Stomach (tissue), 4 donors: ENCODE measurements at regions not wholly inside any gene's neighbourhood (a gene's known extent, or its start where the extent isn't known, plus 50 kb on each side); places are given as distances from the start of the nearest gene placed in this dataset.
A peak's percentile ranks its signal among the peaks of the same experiment; 100 is the strongest.

Experiments
- EP300 ChIP-seq: sonication (generic); formaldehyde crosslinking; IDR thresholded peaks from one replicate; pipeline ENCODE4 v1.6.1; 2017; ENCODE audit warnings: antibody characterized with exemption
- POLR2A ChIP-seq, 4 donors: fragments of 450-650 bp; IDR thresholded peaks; one replicate each; pipeline ENCODE4 v1.6.1; 2016; ENCODE audit warnings: antibody characterized with exemption in 4 of 4, control low read depth in 2 of 4, mild to moderate bottlenecking in 1 of 4, moderate library complexity in 1 of 4
- POLR2AphosphoS5 ChIP-seq, 3 donors: sonication (generic); formaldehyde crosslinking; IDR thresholded peaks; one replicate each; pipeline ENCODE4 v1.6.1; 2016; ENCODE audit warnings: antibody characterized with exemption in 3 of 3
- TF ChIP-seq, protein P1 (sequence below), 7 experiments: fragments of 450-650 bp in 4 of 7; fragments of 200-600 bp in 3 of 7; sonication (generic) in 3 of 7; IDR thresholded peaks; one replicate each; pipeline ENCODE4 v1.5.1; 2016 to 2019; ENCODE audit warnings: antibody characterized with exemption in 7 of 7, control low read depth in 2 of 7, mild to moderate bottlenecking in 1 of 7

DNA sequence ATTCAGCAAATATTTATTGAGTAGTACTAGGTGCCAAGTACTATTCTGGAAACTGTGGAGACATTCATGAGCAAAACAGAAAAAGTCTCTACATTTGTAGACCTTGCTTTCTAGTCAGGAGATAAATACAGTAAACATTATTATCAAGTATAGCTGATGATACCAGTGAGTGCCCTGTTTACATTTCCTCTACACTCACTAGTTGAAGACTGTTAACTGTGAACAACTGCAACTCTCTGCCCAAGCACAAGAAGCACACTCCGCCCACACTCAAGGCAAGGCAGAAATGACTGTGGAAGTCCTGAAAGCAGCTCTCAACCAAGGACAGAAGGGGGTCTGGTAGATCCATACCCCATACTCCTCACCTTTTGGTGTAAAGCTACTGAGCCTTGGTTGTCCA lies 837.0 kb downstream of the DIAPH3 start:
- TF ChIP-seq, protein P1, sequence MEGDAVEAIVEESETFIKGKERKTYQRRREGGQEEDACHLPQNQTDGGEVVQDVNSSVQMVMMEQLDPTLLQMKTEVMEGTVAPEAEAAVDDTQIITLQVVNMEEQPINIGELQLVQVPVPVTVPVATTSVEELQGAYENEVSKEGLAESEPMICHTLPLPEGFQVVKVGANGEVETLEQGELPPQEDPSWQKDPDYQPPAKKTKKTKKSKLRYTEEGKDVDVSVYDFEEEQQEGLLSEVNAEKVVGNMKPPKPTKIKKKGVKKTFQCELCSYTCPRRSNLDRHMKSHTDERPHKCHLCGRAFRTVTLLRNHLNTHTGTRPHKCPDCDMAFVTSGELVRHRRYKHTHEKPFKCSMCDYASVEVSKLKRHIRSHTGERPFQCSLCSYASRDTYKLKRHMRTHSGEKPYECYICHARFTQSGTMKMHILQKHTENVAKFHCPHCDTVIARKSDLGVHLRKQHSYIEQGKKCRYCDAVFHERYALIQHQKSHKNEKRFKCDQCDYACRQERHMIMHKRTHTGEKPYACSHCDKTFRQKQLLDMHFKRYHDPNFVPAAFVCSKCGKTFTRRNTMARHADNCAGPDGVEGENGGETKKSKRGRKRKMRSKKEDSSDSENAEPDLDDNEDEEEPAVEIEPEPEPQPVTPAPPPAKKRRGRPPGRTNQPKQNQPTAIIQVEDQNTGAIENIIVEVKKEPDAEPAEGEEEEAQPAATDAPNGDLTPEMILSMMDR (IDR thresholded peaks at IDR 0.05) = no peak
- no peak for TF ChIP-seq POLR2A (IDR thresholded peaks at IDR 0.05)
- TF ChIP-seq POLR2AphosphoS5 (IDR thresholded peaks at IDR 0.05) = peak in 2 of 3 donors; percentile 7 to 12
- TF ChIP-seq EP300 = no peak
